GM19328 (cell line): ENCODE measurements at regions not wholly inside any gene's neighbourhood (a gene's known extent, or its start where the extent isn't known, plus 50 kb on each side); places are given as distances from the start of the nearest gene placed in this dataset.
A peak's percentile ranks its signal among the peaks of the same experiment; 100 is the strongest.

ENCODE experiments used
- ATAC-seq: cut with Tn5 transposase; IDR thresholded peaks from one replicate; pipeline ENCODE4 v1.9.1; 2021; ENCODE audit warnings: mild to moderate bottlenecking, moderate library complexity; ENCODE audit not compliant: unreplicated experiment

DNA sequence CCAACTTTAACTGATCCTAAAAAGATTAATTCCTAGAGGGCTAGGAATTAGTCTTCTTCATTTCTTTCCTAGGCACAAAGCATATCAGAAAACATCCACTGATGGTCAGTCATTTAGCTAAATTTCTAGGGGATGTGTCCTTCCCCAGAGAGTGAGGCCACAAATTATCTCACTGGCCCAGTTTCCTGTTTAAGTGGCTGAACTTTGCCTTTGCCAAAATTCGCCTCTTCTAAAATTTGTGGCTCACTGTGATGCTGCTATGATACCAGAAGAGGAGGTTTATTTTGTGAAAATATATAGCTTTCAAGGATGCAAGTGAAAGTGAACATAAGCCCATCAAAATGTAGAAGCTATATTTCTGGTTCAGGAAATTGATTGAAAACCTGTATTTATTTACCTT lies 98.1 kb upstream of the FER start:
- ATAC-seq: no peak

DNA sequence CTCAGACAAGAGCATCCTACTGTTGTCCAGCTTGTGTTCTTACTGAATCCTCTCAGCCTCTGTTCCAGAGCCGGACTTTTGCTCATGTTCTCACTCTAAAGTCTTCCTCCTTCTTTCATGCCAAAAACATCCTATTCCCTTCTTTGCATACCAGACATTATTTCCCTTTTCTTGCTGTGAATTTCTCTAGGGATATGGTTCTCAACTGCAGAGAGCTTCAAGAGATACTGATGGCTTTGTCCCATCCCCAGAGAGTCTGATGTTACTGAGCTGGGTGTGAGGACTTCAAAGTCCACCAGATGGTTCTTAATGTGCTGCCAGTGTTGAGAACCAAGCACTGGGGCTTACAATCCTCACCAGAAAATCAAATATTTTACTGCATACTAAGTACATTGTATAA lies 98.6 kb upstream of the FER start:
- no peak for ATAC-seq

DNA sequence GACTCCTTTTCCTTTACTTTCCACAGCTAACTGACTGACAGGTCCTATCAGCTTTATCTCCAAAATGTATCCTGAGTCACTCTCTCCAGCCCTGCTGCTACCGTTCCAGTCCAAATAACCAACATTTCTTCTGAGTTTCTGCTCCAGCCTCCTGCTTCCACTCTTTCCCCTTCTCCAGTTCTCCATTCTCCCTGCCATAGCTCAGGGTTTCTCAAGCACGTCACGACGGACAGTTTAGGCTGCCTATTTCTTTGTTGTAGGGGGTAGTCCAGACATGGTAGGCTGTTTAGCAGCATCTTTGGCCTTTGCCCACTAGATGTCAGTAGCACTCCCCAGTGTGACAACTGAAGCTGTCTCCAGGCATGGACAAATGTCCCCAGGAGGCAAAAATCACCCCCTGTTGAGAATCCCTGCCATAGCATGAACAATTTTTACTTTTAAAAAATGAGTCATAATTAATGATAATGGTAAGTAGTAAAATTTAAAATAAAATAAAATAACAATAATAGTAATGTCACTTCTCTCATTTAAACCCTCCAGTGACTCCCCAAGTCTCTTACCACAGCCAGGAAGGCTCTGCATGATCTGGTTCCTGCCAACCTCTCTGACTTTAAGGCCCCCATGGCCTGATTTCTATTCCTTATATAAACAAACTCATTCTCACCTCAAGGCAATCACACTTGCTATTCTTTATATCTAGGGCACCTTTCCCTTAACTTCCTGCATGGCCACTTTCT lies 105.4 kb upstream of the FER start:
- peak; percentile 98 for ATAC-seq

DNA sequence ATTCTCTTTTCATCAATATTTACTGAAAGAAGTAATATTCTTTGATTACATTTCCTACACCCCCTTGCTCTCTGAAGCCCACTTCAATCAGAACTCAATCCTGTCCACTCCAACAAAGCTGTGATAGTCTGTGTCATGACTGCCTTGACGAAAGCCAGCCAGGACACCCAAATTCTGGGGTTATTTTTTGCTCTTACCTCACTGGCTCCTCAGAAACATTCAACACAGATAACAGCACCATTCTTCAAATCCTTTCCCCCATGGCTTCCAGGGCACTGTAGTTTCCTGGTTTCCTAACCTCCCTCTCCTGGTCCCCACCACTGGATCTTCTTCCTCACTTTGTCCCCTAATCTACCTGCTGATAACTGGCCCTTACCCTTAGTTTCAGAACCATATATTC lies 106.1 kb upstream of the FER start:
- no peak for ATAC-seq

DNA sequence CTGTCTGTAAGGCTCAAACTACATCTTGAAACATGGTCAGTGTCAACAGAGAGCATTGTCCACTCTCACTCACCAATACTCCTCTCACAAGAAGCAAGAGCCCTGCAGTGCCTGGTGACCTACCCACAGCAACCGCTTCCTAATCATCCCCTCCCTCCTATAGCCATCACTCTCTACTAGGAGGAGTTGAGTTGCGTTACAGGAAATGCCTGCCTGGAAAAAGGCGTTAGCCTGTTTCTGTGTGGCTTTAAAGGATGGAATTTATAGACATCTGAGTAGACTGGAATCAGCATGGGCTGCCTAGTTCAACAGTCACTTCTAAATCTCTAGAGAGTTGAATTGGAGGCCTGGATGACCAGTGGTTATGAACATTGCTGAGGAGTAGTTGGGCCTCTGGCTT lies 108.3 kb upstream of the FER start:
- ATAC-seq: no peak

DNA sequence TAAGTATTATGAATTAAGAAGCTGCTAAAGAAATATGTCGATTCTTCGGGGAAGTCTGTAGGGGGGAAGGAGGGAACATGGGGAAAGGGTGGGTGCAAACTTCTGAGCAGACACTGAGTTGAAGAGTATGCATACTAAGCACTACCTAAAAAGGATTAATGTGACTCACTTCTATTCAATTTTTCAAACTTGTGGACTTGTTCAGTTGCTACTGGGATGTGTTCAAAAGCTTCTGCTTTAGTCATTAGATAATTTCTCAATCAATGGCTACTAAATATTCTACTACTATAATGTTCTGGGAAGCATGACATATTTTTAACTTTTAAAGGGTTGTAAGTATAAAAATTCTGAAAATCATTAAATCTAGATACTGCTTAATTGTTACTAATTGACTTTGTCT lies 109.7 kb upstream of the FER start:
- ATAC-seq: no peak

DNA sequence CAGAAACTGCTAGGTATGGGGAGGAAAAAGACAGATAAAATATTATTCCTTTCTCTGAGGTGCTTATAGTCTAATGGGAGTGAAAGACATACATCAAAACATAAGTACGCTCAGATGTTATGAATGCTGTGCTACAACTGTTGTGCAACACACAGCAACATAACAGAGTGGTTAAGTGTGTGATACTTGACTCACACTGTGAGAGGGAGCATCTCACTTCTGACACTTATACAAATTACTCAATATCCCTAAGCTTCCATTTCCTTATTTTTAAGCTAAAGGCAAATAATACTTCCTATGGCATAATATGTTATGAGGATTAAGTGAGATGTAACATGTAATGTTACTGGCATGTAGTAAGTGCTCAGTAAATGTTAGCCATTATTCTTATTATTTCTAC lies 110.6 kb upstream of the FER start:
- no peak for ATAC-seq

DNA sequence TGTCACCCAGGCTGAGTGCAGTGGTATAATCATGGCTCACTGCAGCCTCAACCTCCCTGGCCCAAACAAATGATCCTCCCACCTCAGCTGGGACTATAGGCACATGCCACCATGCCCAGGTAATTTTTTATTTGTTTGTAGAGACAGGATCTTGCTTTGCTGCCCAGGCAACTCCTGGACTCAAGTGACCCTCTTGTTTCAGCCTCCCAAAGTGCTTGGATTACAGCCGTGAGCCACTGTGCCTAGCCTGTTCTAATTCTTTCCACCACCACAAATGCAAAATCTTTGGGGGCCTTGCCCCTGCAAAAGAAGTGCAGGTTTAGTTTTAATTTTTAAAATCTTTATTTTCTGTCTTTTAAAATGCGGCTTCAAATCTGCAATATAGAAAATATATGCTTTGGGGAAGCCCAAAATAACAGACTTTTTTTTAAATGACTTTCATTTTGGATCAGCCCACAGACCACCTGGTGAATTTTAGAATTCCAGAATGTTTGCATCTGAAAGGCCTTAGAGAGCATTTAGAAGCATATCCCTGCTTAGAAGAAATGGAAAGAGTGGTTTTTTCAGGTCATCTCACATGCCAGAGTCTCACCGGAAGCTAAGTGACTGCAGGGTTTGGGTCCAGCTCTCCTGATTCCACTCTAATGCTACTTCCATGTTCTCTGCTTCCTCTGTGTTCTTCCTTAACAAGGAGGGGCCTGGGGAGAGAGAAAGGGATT lies 111.4 kb upstream of the FER start:
- no peak for ATAC-seq

DNA sequence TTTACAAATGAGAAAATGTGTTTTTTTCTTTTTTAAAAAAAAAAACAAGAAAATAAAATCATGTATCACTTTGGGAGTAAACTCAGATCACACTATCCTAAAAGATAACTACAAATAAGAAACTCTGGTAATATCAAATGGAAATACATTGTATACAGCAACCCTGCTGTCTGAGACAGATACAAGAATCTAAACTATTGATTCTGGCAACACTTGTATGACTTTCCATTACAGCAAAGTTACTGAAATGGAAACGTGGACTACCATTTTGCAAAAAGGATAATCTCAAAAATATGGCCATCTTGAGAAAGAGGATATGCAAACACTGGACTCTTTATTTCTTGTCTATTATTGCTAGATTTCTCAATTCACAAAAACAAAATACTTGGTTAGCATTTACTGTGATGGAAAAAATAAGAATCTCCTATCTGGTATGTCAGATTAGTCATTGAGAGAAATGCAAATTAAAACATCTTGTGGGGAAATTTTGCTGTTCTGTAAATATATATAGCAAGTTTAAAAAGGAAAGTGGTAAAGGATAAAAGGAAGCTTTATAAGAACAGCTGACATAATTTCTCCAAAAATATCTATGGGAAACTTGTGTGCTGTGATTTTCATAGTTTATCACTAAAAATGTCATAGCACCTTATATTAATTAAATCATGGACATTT lies 112.9 kb upstream of the FER start:
- ATAC-seq: no peak

DNA sequence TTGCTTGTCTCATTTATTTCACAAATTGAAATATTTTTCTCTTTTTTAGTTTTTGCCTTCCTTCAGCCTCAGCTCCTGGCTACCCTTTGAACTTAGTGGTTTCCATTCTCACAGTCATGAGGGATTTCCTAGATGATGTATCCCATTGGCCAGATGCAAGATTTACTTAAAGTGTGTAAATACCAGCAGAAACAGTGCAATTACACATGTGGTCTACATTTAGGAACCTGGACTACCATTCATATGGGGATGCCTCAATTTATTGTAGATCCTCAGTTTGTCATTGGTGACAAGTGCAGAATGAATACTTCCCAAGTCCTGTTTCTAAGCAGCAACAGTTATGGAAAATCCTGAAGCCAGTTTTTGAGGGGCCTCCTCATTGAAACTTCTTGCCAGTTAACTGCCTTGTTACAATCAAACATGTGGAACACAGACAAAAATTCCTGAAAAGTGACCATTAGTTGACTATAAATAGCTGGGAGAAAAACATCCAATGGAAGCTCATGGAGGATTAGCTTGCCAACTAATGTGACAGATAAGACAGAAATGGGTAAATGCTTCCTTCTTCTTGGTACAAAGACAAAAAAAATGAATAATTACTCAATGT lies 113.6 kb upstream of the FER start:
- ATAC-seq: no peak

DNA sequence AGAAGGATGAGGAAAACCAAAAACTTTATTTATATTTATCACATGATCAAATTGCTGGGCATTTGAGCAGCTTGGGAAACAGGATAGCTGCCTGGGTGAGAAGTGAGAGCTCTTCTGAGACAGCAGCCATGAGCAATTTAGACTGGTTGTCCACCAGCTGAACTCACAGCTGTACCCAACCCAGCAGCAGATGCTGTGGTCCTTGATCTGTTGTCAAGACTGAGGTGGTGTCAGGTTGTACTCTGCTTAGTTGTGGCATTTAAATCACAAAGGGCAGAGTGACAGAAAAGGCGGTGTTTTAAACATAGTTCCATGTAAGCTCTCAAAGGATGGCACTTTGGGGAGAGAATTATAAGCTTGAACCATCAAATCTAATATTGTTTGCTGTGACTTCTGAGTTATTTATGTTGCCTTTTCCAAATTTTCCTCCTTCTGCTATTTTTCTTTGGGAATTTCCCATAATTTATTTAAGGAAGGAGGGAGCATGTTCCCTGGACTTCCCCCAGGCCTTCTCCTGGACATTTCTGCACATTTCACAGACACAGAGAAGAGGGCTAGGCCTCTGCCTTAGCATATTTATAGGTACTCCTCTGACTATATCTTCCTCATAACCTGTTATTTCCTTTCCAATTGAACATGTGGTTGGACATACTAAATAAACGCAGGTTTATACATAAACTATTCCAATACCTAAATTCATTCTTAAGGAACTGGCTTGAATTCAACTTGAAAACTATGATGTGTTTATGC lies 117.7 kb upstream of the FER start:
- ATAC-seq: no peak

DNA sequence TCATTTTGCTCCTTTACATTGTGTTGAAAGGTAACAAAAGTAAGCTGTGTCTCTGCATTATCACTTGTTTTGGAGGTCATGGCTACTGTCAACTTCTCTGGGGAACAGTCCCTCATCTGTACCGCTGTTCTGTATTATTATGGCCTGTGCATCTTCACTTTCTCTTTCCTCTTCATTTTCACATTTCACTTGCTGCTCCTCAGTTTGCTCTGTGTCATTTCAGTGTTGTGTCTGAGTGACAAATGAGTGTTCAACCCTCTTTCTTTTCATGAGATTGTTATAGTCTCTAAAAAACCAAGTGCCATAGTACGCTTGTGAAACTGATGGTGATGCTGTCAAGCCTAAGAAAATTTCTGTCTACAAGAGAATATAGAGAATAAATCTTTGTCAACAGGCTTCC lies 122.0 kb upstream of the FER start:
- ATAC-seq: no peak

DNA sequence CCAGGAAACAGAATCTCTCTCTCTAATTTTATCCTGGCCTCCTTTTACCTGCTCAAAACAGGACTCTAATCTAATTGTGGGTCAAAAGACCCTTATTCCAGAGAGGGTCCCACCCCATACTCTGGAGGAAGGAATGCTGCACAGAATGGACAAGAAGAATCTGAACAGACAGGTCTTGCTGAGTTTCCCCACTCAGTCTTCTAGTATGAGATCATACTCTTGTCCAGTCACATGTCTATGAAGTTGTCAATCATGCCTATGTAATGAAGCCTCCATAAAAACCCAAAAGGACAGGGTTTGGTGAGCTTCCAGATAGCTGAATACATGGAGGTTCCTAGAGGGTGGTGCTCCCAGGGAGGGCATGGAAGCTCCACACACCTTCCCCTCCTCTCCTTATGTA lies 123.9 kb upstream of the FER start:
- ATAC-seq: no peak

DNA sequence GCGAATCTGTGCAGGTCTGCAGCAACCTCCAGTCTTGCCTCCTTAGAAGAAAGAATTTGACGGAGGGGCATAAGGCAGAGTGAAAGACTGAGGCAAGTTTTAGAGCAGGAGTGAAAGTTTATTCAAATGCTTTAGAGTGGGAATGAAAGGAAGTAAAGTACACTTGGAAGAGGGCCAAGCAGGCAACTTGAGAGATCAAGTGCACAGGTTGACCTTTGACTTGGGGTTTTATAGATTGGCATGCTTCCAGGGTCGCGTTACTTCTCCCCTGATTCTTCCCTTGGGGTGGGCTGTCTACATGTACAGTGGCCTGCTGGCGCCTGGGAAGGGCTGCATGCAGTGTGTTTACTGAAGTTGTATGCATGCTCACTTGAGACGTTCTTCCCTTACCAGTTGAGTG lies 127.2 kb upstream of the FER start:
- no peak for ATAC-seq

DNA sequence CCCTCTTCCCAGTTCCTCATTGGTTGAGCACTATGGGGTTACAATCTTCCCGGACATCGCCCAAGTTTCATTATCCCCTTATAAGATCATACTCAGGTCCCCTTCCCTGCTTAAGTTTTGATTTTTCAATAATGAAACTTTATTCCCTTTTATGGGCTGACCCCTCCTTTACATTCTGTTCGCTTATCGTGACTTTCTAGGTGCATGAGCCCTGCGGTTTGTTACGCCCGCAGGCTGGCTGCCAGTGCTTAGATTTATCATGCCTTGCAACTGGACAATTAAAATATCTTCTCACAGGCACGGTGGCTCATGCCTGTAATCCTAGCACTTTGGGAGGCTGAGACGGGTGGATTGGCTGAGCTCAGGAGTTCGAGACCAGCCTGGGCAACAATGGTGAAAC lies 127.9 kb upstream of the FER start:
- no peak for ATAC-seq

DNA sequence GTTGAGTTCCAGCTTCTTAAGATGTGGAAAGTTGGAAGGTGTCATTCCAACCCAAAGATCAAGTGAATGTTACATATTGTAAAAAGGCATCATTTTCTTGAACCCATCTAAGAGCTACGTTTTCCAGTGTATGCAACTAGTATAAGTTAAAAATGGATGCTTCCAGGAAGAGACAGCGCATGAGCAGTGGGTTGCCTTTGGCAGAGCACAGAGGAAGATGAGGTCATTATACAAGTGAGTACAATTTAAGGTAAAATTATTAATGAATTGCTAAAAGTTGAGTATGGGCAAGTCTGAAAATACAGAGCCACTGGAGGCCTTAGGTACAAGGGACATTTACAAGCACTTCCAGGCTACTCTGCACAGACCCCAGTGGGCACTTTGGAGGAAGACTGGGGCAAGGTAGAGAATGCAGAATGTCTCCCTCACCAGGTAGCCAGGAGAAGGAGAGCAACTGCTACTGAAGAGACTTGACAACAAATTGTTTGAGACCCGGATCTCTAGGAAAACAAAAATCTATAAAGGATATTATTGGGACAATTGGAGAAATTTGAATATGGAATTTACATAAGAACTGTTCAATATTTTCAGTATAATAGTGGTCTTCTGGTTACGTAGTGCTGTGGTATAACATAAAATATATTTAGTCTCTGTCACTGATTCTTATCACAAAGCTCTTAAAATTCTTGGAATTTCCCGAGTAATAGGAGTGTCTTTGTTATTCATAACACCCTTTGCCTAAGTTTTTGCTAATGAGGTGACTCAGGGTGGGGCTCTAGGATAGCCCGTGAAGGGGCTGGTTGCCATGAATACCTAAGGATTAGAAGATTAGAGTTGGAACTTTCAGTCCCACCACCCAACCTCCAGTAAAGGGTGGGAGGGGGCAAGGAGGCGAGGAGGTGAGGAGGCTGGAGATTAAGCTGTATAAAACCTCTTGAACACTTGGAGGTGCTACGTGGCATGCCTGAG lies 129.9 kb upstream of the FER start:
- ATAC-seq: no peak

DNA sequence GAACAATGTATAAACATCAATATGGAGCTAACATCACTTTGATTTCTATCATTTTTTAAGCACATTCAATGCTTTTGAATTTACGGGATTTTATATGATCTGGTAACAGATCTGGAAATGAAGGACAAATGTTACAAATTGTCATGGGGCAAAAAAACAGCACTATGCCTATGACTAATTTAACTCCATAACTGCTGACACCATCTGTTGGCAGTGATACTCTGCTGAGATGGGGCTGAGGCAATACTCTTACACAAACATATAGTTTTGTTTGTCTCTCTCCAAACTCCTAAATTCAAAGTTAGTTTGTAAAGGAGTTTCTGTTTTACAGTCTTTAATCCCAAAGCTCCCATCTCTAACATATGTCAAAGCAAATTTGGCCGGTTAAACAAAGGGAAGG lies 132.5 kb upstream of the FER start:
- ATAC-seq: no peak

DNA sequence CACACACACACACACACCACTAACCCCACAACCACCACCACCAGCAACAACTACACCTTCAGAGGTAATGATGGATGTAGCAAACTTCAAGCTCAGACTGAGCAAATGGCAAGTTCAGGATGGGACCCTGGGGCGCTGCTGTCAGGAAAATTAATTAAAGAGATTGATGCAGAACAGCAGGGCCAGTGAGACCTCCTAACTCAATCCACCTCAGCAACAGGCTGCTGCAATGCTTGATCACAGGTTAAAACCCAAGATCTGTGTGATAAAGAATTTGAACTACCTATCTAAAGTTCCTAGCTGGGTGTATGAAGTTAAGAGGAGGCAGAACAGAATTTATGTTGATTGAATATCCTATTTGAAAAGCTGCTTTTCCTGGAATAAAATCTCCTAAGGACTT lies 140.3 kb upstream of the FER start:
- no peak for ATAC-seq

DNA sequence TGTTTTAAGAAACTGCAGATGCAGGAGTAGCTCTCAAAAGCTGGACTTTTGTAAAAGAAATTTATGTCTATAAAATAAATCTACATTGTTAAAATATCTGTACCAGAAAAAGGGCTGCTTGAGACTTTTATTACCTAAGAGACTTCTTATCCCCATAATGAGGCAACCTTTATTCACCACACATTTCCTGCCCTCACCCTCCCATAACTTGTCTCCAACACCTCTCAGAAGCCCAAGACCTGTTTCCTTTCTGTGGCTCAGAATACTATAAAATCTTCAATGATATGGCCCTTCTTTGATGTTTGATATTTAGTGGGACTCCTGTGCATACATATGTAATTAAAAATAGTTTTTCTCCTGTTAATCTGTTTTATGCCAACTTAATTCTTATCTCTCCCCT lies 141.5 kb upstream of the FER start:
- ATAC-seq: no peak

DNA sequence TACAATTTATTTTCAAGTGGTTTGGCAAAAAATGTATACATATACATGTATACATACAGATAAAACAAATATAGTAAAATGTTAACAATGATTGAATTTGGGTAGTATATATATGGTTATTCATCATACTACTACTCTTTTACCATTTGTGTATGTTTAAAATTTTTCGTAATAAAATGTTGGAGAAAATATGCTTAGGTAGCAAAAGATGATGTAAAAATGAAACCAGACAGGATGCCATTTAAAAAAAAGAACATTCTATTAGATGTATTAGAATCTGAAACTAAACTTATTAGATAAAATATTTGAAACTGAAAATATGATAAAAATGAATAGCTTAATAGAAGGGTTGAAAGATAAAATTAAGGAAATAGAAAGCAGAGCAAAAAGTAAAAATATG lies 144.9 kb upstream of the FER start:
- no peak for ATAC-seq
